ENCODE measurements at regions not wholly inside any gene's neighbourhood (a gene's known extent, or its start where the extent isn't known, plus 50 kb on each side); places are given as distances from the start of the nearest gene placed in this dataset.

DNA sequence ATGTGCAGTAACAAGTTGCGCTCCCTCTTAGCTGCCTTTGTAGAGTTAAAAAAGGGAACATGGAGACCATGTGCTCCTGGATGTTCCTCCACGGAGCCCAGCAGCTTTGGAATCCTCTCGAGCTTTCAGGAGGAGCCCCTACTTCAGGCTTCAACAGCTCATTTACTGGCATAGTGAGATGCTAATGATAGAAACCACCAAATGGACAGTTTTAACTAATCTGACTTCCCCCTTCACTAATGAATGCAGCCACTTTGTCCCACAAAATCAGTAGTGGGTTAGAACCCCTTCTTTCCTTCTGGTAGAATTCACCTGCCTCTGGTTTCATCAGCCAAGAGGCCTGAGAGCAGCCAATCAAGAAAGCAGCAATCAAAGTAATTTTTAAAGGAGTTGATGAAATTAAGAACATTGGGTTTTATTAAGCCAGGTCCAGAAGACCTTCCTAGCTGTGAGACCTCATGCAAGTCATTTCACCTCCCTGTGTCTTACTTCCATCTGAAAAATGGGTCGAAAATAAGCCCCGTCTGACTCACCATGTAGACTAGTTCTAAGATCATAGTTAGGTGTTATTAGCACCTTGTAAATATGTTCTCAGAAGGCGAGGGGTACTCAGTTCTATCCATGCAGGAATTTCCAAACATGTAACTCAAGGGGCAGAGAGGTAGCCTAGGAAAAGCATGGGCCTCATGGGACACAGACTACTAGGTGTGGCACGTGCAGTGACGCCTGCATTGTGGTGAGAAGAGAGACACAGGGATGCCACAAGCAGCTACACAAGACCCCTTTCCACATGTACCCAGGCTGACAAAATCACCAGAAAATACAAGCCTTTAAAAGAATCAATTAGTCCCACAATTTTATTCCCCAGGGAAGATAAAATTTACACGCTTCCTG is 179.7 kb upstream of the LPP start:
- DNase-seq (ENCODE audit: low read depth in 2 of 2): no peak

GRCh38 chr3:187974871-187975271 is 179.1 kb upstream of the LPP start:
- no peak for DNase-seq (ENCODE audit: low read depth in 2 of 2)

GRCh38 chr3:187975561-187976364 is 178.2 kb upstream of the LPP start:
- DNase-seq (ENCODE audit: low read depth in 2 of 2): no peak

DNA sequence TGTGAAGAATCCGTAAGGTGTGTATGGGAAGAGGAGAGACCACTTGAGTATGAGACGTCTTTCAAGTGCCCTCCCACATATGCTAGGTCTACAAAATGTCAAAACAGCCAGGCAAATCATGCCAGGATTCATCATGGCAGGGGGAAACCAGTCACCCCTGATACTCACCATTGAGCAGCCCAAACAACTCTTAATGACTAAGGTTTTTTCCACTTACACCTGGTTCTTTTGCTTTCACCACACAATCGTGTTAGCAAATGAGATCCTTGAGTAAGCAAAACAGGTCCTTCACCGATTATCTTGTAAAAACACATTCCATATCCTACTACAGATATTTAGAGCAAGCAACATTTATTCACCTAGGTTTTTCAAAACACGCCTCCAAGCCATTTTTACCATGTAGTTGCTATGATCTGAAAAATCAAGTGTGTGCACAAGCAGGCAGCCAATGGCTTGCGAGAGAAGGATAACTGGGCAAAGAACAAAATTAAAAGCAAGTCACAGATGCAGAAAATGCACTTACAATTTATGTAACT is 177.5 kb upstream of the LPP start:
- DNase-seq (ENCODE audit: low read depth in 2 of 2): no peak

DNA sequence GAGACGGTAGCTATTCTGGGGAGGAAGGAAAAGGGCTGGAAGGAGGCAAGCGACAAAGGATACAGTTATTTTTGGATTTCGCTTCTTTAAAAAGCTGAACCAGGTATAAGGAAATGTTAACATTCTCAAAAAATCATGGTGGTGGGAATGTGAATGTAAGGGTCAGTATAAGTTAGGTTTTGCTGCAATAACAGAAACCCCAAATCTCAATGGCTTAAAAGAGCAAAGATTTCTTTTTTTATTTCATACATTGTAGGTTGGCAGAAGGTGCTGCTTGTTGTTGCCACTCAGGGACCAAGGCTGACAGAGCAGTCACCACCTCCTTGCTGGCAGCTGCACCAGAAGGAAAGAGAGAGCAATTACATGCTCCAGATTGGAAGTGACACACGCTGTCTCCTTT is 176.3 kb upstream of the LPP start:
- no peak for DNase-seq (ENCODE audit: low read depth in 2 of 2)

GRCh38 chr3:187978433-187979011 is 175.4 kb upstream of the LPP start:
- no peak for DNase-seq (ENCODE audit: low read depth in 2 of 2)

DNA sequence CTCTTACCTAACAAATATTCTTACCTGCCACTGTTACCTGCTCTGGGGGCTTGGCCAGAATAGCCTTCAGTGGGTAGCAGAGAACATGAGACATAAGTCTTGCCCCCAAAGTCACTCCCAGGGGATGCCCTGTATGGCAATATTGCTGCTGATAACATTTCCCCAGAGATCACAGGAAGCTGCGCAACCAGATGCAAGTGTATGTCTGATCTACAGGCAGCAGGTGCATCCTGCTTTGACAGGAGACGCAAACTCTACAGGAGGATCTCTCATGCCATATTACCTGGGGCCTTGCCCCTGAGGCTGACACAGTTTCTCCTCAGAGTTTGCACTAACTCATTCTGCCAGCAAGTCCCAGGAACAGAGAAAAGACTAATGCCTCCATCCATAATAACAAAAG is 174.4 kb upstream of the LPP start:
- DNase-seq (ENCODE audit: low read depth in 2 of 2): no peak

- DNase-seq (ENCODE audit: low read depth in 2 of 2): no peak
Measured at GRCh38 chr3:187980861-187981260, 173.1 kb upstream of the LPP start.

- no peak for DNase-seq (ENCODE audit: low read depth in 2 of 2)
Measured at GRCh38 chr3:187982142-187982541, 171.8 kb upstream of the LPP start.

DNA sequence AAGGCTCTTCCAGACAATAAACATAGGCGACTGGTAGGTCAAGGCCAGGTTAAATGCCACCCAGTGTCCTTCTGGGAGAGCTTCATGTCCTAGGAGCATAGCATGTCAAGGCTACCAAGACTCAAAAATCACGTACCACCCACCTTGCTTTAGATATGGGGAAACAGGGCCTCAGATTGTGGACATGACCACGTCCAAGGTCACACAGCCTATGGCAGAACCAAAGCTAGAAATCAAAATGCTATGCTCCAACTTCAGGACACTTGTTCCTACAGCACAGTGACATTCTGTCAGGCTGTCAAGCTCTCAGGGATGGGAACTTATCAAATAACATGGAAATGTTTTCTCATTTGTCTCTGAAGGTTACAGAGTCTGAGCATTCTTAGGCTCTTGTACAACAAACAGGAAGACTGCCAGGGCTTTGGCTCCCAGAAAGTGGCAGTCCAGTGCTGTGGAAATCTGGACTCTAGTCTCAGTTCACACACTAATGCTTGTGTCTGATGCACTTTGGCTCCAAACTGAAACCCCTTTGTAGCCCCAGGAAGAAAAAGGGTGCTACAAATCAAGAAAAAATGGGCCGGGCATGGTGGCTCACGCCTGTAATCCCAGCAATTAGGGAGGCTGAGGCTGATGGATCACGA is 170.4 kb upstream of the LPP start:
- no peak for DNase-seq (ENCODE audit: low read depth in 2 of 2)

DNA sequence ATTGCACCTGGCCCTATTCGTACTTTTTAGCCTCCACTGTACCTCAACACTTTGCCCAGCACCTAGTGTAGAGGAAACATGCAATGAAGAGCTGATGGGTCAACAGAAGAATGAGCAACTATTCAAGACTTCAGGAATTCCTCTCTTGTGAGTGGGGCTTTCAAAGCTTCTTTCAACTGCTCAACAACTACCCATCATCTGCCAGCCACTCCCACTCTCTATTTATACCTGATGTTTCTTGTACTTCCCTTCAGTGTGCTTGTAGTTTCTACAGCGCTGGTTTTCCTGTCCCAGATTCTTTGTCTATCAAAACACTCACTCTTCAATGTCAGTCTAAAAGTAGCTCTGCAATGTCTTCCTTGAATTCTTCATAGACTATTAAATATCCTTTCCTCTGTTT is 168.3 kb upstream of the LPP start:
- DNase-seq (ENCODE audit: low read depth in 2 of 2): no peak

GRCh38 chr3:187986514-187986934 is 167.4 kb upstream of the LPP start:
- peak; percentile 59 for DNase-seq (ENCODE audit: low read depth in 2 of 2)

- no peak for DNase-seq (ENCODE audit: low read depth in 2 of 2)
Measured at GRCh38 chr3:187987187-187987586, 166.8 kb upstream of the LPP start.

DNA sequence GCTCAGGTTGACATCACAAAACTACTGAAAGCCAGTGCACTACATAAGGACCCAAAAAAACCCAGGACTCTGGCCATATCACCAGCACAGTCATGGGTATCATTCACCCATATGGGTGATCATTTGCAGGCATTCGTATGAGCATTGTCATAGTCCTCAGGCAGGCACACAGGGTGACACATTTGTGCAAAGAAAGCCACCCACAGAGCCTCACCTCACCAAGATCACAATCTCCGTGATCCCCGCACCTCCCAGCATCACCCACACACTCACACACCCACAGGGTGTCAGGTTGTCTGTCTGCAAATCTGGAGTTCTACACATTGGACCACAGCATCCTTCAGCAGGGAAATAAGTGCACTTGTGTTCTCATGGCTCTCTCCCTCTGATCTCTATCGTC is 166.0 kb upstream of the LPP start:
- no peak for DNase-seq (ENCODE audit: low read depth in 2 of 2)

DNA sequence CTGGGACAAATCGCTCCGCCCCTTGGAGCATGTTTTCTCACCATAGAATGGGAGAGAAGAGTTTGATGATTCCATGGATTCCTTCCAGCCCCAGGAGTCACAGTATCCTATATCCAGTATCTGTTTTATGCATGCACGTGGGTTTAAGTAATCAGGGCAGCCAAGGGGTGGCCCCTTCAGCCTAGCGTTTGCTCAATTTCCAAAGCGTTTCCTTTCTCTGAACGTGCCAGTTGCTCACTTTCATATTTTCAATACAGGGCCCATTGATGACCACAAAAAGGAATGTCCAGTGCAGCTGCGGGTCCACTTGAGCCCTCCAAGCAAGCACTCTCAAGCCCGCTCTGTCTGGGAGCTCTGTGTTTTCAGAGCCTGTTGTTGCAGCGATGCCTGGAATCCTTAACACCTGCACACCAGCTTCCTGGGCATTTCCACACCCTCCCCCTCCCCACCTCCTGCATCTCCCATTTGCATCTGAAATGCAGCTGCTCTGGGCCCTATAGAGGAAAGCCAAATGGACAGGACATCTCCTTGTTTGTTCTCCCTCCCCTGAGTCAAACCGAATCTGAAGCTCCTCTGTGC is 164.3 kb upstream of the LPP start:
- no peak for DNase-seq (ENCODE audit: low read depth in 2 of 2)

DNA sequence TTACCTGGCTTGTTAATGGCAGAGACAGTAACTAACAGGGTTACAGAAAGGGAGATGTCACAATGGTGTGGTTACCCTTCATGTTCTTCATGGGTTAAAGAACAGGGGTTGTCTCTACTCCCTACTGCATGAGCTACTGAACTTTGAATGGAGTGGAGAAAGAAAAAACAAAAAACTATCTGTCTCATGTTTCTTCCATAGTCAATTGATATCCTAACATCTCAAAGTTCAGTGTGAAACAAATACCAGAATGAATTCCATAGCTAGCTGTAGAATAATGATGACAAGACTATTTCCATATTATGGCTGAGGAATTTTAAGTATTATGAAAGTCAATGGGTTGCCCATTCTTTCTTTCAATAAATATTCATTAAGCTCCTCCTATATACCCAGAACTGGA is 161.3 kb upstream of the LPP start:
- no peak for DNase-seq (ENCODE audit: low read depth in 2 of 2)

DNA sequence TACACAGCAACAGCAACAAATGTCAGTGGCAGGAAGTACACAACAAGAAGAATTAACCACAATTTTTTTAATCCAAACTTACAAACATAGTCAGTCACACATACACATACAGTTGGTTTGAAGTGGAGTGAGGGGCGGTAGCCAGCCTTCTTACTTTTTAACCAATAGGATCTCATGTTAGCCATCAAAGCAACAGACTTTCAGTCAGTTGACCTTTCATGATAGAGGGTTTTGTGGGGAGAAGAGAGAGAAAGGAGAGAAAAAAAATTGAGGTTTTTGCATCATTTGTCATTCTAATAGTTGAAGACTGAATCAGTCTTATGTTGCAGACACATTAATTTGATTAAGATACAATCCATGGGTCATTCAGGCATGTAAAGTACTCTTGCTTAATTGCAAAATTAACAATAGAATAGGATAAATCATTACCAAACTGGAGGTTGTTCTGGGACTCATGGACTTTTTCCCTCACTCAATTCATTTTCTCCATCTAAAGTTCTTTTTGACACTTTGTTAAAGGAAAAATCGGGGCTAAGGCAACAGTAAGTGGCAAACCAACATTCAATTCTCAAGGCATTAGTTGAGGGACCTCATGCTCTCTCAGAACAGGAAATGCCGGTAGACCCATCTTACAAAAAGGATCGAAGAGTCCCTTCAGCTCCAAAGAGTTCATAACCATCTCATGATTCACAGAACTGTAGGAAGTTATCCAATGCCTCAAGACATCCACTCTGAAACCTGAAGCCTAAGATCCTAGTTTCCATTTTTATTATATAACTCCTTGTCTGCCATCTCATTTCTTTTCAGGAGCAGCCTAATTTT is 159.5 kb upstream of the LPP start:
- DNase-seq (ENCODE audit: low read depth in 2 of 2): peak; percentile 67 to 68

DNA sequence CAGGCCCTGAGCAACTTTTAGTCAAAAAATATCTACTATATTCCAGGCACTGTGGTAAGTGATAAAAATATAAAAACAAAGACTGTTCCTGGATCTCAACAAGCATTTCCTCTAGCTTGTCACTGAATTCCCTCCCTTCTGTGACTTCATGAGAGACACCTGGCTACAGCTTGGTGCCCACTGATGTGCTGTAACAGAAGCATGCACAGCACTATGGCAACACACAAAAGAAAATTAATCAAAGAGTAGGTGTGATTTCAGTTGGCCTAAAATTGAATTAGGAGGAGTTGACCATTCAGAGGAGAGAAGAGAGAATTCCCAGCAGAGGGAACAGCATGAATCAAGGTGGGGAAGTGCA is 158.9 kb upstream of the LPP start:
- no peak for DNase-seq (ENCODE audit: low read depth in 2 of 2)

DNA sequence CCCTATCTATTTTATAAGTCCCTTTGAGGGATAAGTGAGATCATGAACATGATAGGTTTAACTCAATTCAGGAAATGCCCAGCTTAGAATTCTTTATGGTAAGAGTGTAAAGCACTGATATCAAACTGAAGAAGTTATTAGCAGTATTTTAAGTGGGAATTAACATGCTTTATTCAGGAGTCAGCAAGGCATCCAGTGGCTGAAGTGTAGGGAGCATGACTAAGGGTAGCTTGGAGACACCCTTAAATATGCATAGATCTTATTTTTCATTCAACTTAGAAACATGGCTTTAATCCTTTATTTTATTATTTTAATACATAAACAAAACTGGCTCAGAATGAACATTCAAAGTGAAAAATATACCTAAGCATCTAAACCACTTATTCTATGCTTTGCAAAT is 158.3 kb upstream of the LPP start:
- no peak for DNase-seq (ENCODE audit: low read depth in 2 of 2)

DNA sequence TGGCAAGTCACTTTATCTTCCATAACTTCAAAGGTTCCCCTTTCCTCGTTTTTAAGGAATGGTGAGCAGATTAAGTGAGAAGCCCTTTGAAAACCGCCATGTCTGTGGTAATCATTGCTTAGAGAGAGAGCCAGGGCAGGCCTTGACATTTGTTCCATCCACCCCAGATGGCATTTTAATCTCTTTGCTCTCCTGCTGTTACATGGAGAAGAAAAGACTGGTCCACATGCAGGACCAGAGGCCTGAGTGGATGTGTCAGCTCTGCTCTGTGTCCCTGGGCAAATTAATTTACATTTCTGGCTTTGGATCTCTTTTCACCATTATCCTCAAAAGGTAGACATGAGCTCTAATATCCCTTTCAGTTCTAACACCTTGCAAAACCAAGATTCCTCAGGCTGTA is 157.3 kb upstream of the LPP start:
- DNase-seq (ENCODE audit: low read depth in 2 of 2): no peak

DNA sequence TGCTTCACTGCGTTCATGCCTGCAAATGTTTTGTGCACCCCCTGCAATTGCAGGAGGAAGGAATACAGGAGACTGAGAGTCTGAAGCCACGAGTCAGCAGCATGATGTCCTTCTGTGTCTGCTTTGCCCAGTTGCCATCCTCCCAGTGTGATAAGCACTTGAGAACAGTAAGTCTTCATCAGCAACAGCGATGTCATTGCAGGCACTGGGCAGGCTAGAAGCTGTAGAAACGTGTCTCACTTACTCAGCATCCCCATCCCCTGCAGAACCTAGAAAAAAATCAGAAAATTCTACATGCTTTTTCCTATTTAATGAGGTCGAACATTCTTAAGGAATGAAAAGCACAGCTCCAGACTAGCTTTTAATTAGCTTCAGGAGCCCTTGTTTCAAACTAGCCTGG is 156.5 kb upstream of the LPP start:
- DNase-seq (ENCODE audit: low read depth in 2 of 2): no peak
